ENCODE measurements at regions not wholly inside any gene's neighbourhood (a gene's known extent, or its start where the extent isn't known, plus 50 kb on each side); places are given as distances from the start of the nearest gene placed in this dataset.

DNA sequence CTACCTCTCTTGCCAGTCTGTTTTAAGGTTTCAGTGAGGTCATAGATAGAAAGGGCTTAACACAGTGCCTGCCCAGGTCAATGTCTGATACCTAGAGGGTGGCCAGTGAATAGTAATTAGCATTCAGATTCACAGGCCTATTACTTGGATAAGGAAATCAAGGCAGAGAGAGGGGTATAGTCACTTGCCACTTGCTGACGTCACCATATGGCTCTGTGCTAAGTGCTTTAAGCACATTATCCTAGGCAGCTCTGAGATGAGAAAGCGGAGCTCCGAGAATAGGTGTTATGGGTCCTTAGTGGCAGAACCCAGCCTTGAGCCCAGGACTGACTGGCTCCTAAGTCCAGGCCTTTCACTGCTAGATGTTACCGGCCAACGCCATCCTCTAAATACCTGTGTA lies 51.5 kb upstream of the DAB1 start:
- TF ChIP-seq EZH2 (IDR thresholded peaks at IDR 0.05; ENCODE audit: insufficient read depth, poor library complexity, severe bottlenecking) (no peak), EZH2phosphoT487 (IDR thresholded peaks at IDR 0.05; ENCODE audit: insufficient read depth, low read depth) (no peak)
